HG02938 (cell line): ENCODE measurements at regions not wholly inside any gene's neighbourhood (a gene's known extent, or its start where the extent isn't known, plus 50 kb on each side); places are given as distances from the start of the nearest gene placed in this dataset.
"Not testable (repeated sequence)": the region's sequence is repeated elsewhere in the genome, so short reads cannot be mapped to it uniquely, and the experiment has no call there.

Experiments used
- ATAC-seq: cut with Tn5 transposase; IDR thresholded peaks from one replicate; pipeline ENCODE4 v1.9.1; 2021; ENCODE audit warnings: mild to moderate bottlenecking, moderate library complexity; ENCODE audit not compliant: unreplicated experiment

GRCh38 chr10:65367706-65368105 is 1558.1 kb upstream of the LRRTM3 start:
- ATAC-seq = no peak

DNA sequence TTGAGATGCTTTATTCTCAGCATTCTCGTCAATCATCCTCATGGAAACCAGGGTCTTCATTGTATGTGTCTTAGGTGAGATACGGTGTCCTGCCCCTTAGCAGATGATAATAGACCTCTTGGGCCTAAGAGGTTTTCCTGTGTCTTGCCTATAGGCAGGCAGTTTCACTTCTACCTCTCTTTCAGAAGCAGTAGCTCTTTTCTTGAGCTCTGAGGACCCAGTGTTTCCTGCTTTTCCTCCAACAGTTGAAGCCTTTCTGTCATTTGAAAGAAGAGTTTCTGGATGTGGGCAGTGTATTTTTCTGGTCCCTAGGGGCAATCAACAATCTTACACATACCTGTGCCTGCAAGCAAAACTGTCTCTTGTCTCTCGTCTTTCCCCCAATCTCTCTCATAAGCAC is 1550.3 kb upstream of the LRRTM3 start:
- no peak for ATAC-seq

GRCh38 chr10:65377687-65378086 is 1548.1 kb upstream of the LRRTM3 start:
- ATAC-seq = no peak

- no peak for ATAC-seq
Observed at GRCh38 chr10:65394502-65395297, 1531.1 kb upstream of the LRRTM3 start.

- no peak for ATAC-seq
Observed at GRCh38 chr10:65395631-65396030, 1530.2 kb upstream of the LRRTM3 start.

- ATAC-seq = no peak
Observed at GRCh38 chr10:65396997-65397396, 1528.8 kb upstream of the LRRTM3 start.

DNA sequence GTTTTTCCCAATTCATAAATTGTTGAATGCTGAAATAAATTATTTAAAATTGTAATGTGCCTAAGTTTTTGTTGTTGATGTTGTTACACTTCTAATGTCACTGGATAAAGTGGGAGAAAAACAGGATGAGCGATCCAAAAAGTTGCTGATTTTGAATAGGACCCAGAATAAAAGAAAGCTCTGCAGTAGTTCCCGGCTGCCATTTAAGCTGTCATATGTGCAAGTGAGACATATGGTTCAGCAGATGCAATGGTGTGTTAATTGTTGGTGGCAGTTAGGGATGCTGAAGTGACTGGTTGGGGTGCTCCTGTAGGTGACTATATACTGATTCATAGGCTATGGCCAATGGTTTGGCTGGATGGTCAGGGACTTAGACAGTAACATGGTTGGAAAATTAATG is 1517.4 kb upstream of the LRRTM3 start:
- ATAC-seq = no peak

- ATAC-seq = no peak
Observed at GRCh38 chr10:65413001-65413400, 1512.8 kb upstream of the LRRTM3 start.

DNA sequence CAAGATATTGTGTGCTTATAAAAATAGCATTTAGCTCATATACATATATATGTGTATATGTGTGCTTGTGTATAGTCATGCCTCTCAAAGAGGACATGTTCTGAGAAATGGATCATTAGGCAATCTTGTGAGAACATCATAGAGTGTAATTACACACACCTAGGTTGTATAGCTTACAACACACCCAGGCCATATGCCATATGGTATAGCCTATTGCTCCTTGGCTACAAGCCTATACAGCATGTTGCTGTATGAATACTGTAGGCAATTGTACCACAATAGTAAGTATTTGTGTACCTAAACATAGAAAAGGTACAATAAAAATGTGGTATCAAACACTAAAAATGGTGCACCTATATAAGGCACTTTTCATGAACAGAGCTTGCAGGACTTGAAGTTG is 1510.5 kb upstream of the LRRTM3 start:
- ATAC-seq = no peak

DNA sequence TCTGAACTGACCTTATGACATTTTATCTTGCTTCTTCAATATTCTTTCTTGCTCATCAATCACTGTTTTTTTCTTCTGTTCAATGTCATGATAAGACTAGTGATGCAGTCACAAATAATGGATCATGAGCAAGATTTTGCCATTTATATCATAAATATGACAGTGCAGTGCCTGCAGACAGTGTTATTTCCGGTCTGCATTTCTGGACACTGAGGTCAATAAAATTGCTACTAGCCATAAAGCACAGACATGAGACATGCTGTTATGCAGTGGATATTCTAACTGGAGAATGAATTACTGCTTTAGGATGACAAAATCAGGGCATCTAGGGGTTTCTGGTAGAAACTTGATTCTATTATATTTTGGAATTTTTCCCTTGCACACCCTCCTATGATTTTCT is 1509.7 kb upstream of the LRRTM3 start:
- no peak for ATAC-seq

DNA sequence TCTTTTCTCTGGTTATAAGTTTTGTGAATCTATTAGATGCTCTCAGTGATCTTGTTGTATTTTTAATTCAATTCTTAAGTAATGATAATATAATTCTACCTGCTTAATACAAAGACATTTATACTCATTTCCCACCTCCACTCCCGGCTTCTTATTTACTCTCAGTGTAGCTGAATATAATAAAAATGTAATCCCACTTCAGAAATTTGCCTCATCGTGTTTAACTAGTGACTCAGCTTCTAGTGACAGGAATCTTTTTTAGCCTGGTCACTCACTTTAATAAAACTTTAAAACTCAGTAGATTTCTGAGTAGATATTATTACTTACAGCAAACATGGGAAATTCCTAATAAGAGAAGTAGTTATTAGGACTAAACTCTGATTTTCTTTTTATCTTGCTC is 1506.2 kb upstream of the LRRTM3 start:
- no peak for ATAC-seq

GRCh38 chr10:65423043-65423442 is 1502.8 kb upstream of the LRRTM3 start:
- no peak for ATAC-seq

DNA sequence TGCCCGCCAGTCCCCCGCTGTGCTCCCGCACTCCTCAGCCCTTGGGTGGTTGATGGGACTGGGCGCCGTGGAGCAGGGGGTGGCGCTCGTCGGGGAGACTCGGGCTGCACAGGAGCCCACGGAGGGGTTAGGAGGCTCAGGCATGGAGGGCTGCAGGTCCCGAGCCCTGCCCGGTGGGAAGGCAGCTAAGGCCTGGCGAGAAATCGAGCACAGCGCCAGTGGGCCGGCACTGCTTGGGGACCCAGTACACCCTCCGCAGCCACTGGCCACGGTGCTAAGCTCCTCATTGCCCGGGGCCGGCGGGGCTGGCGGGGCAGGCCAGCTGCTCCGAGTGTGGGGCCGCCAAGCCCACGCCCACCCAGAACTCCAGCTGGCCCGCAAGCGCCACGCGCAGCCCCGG is 1496.5 kb upstream of the LRRTM3 start:
- not testable (repeated sequence) for ATAC-seq

- peak; percentile 59 for ATAC-seq
Observed at GRCh38 chr10:65430979-65431378, 1494.9 kb upstream of the LRRTM3 start.

DNA sequence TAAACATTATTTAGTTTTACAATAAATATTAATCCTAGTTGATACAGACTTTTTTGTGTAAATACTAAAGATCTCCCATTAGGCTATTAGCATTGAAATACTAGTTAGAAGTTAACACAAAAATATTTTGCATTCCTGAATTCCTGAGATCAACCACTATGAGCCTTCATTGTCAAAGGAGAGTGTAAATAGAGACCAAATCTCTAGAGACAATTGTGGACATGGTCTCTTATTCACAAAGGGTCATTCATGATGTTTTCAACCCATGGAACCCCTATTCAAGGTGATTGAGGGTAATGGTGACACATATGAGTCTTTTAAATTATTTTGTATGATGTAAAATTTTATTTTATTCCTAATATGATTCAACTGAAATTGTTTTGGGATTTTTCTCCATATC is 1454.8 kb upstream of the LRRTM3 start:
- ATAC-seq = no peak

GRCh38 chr10:65482848-65483247 is 1443.0 kb upstream of the LRRTM3 start:
- ATAC-seq = no peak

- no peak for ATAC-seq
Observed at GRCh38 chr10:65491799-65492198, 1434.0 kb upstream of the LRRTM3 start.

DNA sequence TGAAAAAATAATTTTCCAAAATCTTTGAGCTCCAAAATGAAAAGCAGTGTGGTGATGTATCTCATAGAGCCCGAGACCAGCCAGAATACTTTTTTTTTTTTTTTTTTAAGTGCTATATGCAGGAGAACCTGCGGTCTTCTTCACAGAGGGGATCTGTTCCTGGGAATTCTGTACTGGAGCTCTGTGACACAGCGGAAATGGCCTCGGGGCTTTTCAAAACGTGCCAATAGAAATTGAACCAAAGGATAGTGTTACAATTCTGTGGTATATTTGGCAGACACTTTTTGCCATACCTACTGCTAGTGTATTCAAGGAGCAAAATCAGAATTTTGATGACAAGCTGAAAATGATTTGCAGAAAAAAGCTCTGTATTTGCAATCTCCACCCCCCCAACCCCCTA is 1429.3 kb upstream of the LRRTM3 start:
- no peak for ATAC-seq

DNA sequence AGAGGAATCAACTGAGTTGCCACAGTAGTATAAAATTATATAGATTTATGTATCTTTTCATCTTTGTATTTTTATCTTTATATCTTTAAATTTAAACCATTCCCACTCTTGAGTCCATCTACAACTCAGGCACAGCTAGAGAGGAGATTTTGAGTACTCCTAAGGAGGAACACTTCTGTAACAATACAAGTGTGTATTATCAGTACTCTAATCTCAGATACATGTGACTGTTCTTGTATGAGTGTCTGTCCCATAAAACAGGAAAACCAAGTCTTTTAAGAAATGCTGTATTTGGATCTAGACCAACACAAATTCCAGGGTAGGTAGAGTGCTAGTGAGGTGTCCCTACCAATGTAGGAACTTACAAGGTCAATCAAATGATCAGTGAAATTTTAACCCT is 1428.0 kb upstream of the LRRTM3 start:
- no peak for ATAC-seq

DNA sequence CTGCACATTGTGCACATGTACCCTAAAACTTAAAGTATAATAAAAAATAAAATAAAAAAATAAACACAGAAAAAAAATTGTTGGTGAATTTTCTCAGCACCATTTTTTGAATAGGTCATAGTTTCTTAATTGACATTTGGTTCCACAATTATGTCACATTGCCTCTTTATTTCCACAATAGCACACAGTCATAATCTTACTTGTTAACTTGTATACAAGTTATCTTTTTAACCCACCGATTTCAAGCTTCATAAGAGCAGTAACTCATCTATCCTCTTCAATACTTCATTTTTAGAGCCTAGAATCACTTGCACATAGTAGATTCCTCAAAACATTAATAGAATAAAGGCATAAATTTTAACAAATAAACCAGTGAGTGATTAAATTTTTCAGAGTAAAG is 1425.1 kb upstream of the LRRTM3 start:
- ATAC-seq = no peak

GRCh38 chr10:65501259-65501658 is 1424.6 kb upstream of the LRRTM3 start:
- peak; percentile 47 for ATAC-seq

DNA sequence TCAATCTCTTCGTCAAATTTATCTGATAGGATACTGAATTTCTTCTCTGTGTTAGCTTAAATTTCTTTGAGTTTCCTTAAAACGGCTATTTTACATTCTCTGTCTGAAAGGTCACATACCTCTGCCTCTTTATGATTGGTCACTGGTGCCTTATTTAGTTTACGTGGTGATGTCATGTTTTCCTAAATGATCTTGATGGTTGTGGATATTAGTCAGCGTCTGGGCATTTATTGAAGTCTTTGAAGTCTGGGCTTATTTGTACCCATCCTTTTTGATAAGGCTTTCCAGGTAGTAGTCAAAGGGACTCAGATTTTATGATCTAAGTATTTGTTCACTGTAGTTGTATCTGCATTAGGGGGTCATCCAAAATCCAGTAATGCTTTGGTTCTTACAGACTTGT is 1407.5 kb upstream of the LRRTM3 start:
- no peak for ATAC-seq

DNA sequence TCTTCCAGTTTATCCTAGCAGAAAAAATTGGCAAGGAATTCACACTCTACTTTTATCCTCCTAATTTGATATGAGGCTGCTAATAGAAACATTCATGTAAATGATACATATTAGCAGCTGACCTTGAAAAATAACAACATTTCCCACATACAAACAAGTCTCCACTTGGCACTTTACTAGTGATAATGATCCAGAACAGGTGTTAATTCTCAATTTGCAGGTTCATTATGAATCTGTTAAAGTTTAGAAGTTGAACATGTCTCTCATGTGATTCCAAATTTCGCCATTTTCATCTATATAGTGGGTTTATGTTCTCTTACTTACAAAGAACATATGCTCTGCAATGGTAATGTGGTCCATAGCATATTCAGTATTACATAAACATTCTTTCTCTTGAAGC is 1396.8 kb upstream of the LRRTM3 start:
- ATAC-seq = no peak
